Peyer's patch (tissue), 4 donors: ENCODE measurements at regions not wholly inside any gene's neighbourhood (a gene's known extent, or its start where the extent isn't known, plus 50 kb on each side); places are given as distances from the start of the nearest gene placed in this dataset.

ENCODE experiments used
- CTCF ChIP-seq, 6 experiments: fragments of 450-650 bp in 4 of 6; fragments of 200-600 bp in 2 of 6; sonication (generic) in 1 of 6; IDR thresholded peaks; one replicate each; pipeline ENCODE4 v1.5.1; 2017 to 2019; ENCODE audit warnings: antibody characterized with exemption in 6 of 6, mild to moderate bottlenecking in 3 of 6, moderate library complexity in 1 of 6
- POLR2A ChIP-seq, 2 donors: fragments of 450-650 bp; IDR thresholded peaks; one replicate each; pipeline ENCODE4 v1.5.1; 2017; ENCODE audit warnings: antibody characterized with exemption in 2 of 2, mild to moderate bottlenecking in 2 of 2, moderate library complexity in 2 of 2

- TF ChIP-seq CTCF (IDR thresholded peaks at IDR 0.05) (no peak), POLR2A (IDR thresholded peaks at IDR 0.05) (no peak)
Measured at GRCh38 chrX:10329984-10330383, 173.2 kb downstream of the CLCN4 start.
